ENCODE measurements at regions not wholly inside any gene's neighbourhood (a gene's known extent, or its start where the extent isn't known, plus 50 kb on each side); places are given as distances from the start of the nearest gene placed in this dataset.
"Not testable (repeated sequence)": the region's sequence is repeated elsewhere in the genome, so short reads cannot be mapped to it uniquely, and the experiment has no call there.

DNA sequence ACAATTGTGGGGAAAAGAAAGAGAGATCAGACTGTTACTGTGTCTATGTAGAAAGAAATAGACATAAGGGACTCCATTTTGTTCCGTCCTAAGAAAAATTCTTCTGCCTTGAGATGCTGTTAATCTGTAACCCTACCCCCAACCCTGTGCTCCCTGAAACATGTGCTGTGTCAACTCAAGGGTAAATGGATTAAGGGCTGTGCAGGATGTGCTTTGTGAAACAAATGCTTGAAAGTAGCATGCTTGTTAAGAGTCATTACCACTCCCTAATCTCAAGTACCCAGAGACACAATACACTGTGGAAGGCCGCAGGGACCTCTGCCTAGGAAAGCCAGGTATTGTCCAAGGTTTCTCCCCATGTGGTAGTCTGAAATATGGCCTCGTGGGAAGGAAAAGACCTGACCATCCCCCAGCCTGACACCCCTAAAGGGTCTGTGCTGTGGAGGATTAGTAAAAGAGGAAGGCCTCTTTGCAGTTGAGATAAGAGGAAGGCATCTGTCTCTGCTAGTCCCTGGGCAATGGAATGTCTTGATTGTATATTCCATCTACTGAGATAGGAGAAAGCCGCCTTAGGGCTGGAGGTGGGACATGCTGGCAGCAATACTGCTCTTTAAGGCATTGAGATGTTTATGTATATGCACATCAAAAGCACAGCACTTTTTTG is 695.9 kb upstream of the ADGRL4 start:
- peaks cover 12% of the 10 kb centered on the region for H3K9me3 ChIP-seq (ENCODE audit: low read length)
- not testable (repeated sequence) for H3K9ac ChIP-seq (ENCODE audit: low read length); H3K4me2 ChIP-seq (ENCODE audit: low read depth, low read length, poor library complexity, severe bottlenecking); H3K27me3 ChIP-seq (ENCODE audit: low read length); H3K36me3 ChIP-seq (ENCODE audit: insufficient read depth, low read length); H3K27ac ChIP-seq (ENCODE audit: low read length); DNase-seq; H2AFZ ChIP-seq (ENCODE audit: low read length); H4K20me1 ChIP-seq (ENCODE audit: insufficient read depth, low read depth, low read length); H3K79me2 ChIP-seq (ENCODE audit: low read length); H3K4me3 ChIP-seq (ENCODE audit: low read length); H3K9me2 ChIP-seq (replicated peaks; ENCODE audit: insufficient read depth, low read length); H3K4me1 ChIP-seq (ENCODE audit: low read length)

DNA sequence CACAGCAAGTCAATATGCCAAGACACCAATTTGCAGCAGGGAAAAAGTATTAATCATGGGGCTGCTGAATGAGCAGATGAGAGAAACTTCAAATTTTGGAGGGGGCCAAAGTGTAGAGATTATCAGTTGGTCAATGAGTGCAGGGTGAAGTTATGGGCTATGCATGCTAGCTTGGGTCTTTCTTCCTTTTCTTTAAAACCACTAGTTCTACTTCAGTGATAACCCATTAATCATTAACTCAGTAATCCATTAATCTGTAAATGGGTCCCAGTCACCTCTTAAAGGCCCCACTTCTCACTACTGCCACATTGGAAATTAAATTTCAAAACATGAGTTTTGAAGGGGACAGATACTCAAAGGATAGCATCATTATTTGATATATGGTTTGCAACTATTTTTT is 688.6 kb upstream of the ADGRL4 start:
- Histone ChIP-seq H3K79me2 (ENCODE audit: low read length) (no peaks in the 10 kb centered on the region), H2AFZ (ENCODE audit: low read length) (no peak overlapping the region), H3K27me3 (ENCODE audit: low read length) (no peaks in the 10 kb centered on the region), H3K4me3 (ENCODE audit: low read length) (no peak overlapping the region), H3K9me2 (replicated peaks; ENCODE audit: insufficient read depth, low read length) (no peaks in the 10 kb centered on the region), H3K27ac (ENCODE audit: low read length) (no peak overlapping the region), H3K4me2 (ENCODE audit: low read depth, low read length, poor library complexity, severe bottlenecking) (no peak overlapping the region), H3K4me1 (ENCODE audit: low read length) (no peaks in the 10 kb centered on the region), H3K9me3 (ENCODE audit: low read length) (peaks cover 10% of the 10 kb centered on the region; the same call in 1 of the 2 replicates), H4K20me1 (ENCODE audit: insufficient read depth, low read depth, low read length) (no peaks in the 10 kb centered on the region), H3K36me3 (ENCODE audit: insufficient read depth, low read length) (no peaks in the 10 kb centered on the region), H3K9ac (ENCODE audit: low read length) (no peak overlapping the region)
- DNase-seq: no peak

DNA sequence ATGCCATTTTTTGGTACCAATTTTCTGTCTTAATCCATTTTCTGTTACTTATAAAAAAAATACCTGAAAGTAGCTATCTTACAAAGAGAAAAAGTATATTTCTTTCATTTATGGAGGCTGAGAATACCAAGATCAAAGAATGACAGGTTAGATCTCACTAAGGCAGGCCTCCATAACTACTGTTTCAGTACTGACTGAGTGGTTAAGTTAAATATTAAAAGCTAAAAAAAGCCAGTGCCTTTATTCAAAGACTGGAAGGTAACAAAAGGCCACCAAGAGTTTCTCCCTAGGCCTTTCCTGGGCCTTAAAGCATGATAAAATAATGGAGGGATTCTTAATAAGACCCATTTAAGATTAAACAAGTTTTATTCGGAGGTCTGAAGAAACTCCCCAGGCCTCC is 687.7 kb upstream of the ADGRL4 start:
- H3K4me3 ChIP-seq (ENCODE audit: low read length): no peak overlapping the region

DNA sequence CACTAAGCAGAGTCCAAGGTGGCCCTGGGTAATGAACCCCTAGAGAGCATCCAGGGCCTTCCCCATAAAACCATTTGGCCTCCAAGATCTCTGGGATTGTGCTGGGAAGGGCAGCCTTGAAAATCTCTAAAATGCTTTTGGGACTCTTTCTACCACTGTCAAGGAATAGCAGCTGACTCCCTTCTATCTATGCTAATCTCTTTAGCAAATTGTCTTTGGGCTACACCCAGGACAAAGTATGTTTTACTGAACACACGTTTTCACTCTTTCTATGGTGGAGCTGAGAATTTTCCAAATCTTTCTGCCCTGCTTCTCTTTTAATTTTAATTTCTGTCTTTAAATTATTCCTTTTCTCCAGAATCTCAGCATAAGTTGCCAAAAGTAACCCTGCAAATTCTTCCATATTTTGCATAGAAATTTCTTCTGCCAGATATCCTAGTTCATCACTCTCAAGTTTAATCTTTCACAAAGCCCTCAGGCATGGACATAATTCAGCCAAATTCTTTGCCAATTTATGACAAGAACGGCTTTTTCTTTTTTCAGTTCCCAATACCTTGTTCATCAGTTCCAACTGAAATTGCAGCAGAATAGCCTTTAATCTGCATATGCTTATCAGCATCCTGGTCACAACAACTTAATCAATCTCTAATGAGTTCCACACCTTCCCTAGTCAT is 687.0 kb upstream of the ADGRL4 start:
- Histone ChIP-seq H3K27ac (ENCODE audit: low read length) (no peak overlapping the region), H3K4me2 (ENCODE audit: low read depth, low read length, poor library complexity, severe bottlenecking) (no peak overlapping the region), H3K9ac (ENCODE audit: low read length) (no peak overlapping the region), H3K9me2 (replicated peaks; ENCODE audit: insufficient read depth, low read length) (no peaks in the 10 kb centered on the region), H3K27me3 (ENCODE audit: low read length) (no peaks in the 10 kb centered on the region), H2AFZ (ENCODE audit: low read length) (no peak overlapping the region), H3K36me3 (ENCODE audit: insufficient read depth, low read length) (no peaks in the 10 kb centered on the region), H3K9me3 (ENCODE audit: low read length) (peaks cover 11% of the 10 kb centered on the region; the same call in 1 of the 2 replicates), H3K4me1 (ENCODE audit: low read length) (no peaks in the 10 kb centered on the region), H3K79me2 (ENCODE audit: low read length) (no peaks in the 10 kb centered on the region), H4K20me1 (ENCODE audit: insufficient read depth, low read depth, low read length) (no peaks in the 10 kb centered on the region), H3K4me3 (ENCODE audit: low read length) (no peak overlapping the region)
- DNase-seq: no peak

More for the DNA sequence above, 687.7 kb upstream of the ADGRL4 start:
- Histone ChIP-seq H3K79me2 (ENCODE audit: low read length) (no peaks in the 10 kb centered on the region), H3K27ac (ENCODE audit: low read length) (no peak overlapping the region), H3K27me3 (ENCODE audit: low read length) (no peaks in the 10 kb centered on the region), H3K9ac (ENCODE audit: low read length) (no peak overlapping the region), H3K9me3 (ENCODE audit: low read length) (peaks cover 11% of the 10 kb centered on the region; the same call in 1 of the 2 replicates), H3K36me3 (ENCODE audit: insufficient read depth, low read length) (no peaks in the 10 kb centered on the region), H3K4me2 (ENCODE audit: low read depth, low read length, poor library complexity, severe bottlenecking) (no peak overlapping the region), H2AFZ (ENCODE audit: low read length) (no peak overlapping the region), H4K20me1 (ENCODE audit: insufficient read depth, low read depth, low read length) (no peaks in the 10 kb centered on the region), H3K9me2 (replicated peaks; ENCODE audit: insufficient read depth, low read length) (no peaks in the 10 kb centered on the region), H3K4me1 (ENCODE audit: low read length) (no peaks in the 10 kb centered on the region)
- no peak for DNase-seq

DNA sequence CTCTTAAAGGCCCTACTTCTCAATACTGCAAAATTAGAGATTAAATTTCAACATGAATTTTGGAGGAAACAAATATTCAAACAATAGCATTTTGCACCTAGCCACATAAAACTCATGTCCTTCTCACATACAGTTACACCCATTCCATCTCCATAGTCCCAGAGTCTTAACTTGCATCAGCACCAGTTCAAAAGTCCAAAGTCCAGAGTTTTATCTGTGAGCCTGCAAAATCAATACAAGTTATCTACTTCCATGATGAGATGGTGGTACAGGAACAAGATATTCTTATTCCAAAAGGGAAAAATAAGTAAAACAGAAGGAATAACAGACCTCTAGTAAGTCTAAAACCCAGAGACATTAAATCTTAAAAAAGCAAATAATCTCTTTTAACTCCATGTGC is 686.0 kb upstream of the ADGRL4 start:
- Histone ChIP-seq H3K4me2 (ENCODE audit: low read depth, low read length, poor library complexity, severe bottlenecking) (no peak overlapping the region), H3K36me3 (ENCODE audit: insufficient read depth, low read length) (no peaks in the 10 kb centered on the region), H3K9me3 (ENCODE audit: low read length) (peaks cover 14% of the 10 kb centered on the region; the same call in 1 of the 2 replicates), H3K79me2 (ENCODE audit: low read length) (no peaks in the 10 kb centered on the region), H2AFZ (ENCODE audit: low read length) (no peak overlapping the region), H3K27me3 (ENCODE audit: low read length) (no peaks in the 10 kb centered on the region), H3K9ac (ENCODE audit: low read length) (no peak overlapping the region), H3K27ac (ENCODE audit: low read length) (no peak overlapping the region), H3K9me2 (replicated peaks; ENCODE audit: insufficient read depth, low read length) (no peaks in the 10 kb centered on the region), H3K4me3 (ENCODE audit: low read length) (no peak overlapping the region), H3K4me1 (ENCODE audit: low read length) (no peaks in the 10 kb centered on the region), H4K20me1 (ENCODE audit: insufficient read depth, low read depth, low read length) (no peaks in the 10 kb centered on the region)
- DNase-seq: no peak

DNA sequence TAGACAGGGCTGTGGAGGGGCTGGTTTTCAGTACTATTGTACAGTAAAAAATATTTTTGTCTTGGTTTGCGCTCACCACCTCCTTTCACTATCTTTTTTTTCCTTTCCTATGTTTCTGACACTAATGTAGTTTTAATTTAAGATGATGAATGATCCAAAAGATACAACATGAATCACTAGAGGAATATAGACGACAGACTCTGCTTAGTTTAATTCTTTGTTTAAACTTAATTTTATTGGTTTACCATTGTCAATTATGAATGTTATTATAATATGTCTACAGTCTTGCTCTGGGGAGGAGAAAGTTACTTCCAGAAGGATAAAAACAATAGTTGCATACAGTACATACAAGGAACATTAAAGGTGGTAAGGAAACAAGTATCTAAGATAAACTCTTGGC is 682.4 kb upstream of the ADGRL4 start:
- Histone ChIP-seq H3K36me3 (ENCODE audit: insufficient read depth, low read length) (no peaks in the 10 kb centered on the region), H3K4me2 (ENCODE audit: low read depth, low read length, poor library complexity, severe bottlenecking) (no peak overlapping the region), H2AFZ (ENCODE audit: low read length) (no peak overlapping the region), H3K9me2 (replicated peaks; ENCODE audit: insufficient read depth, low read length) (no peaks in the 10 kb centered on the region), H3K4me3 (ENCODE audit: low read length) (no peak overlapping the region), H3K27ac (ENCODE audit: low read length) (no peak overlapping the region), H3K9ac (ENCODE audit: low read length) (no peak overlapping the region), H3K27me3 (ENCODE audit: low read length) (no peaks in the 10 kb centered on the region), H4K20me1 (ENCODE audit: insufficient read depth, low read depth, low read length) (no peaks in the 10 kb centered on the region), H3K9me3 (ENCODE audit: low read length) (peaks cover 27% of the 10 kb centered on the region), H3K79me2 (ENCODE audit: low read length) (no peaks in the 10 kb centered on the region), H3K4me1 (ENCODE audit: low read length) (no peaks in the 10 kb centered on the region)
- DNase-seq: no peak

DNA sequence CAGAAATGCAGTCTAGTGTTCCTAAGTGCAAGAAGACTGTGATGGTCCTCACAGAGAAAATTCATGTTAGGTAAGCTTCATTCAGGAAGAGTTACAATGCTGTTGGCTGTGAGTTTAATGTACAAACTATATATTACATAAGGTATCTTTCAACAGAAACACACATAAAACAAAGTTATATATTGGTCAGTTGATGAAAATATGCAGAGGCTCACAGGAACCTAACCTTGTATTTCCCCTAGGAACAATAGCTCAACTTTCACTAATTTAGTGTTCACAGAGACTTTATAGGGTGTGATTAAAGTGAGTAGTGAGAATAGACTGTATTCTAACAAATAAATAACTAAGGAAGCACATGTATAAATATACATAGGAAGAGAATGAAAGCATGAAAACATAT is 676.9 kb upstream of the ADGRL4 start:
- H3K79me2 ChIP-seq (ENCODE audit: low read length): no peaks in the 10 kb centered on the region
- H3K36me3 ChIP-seq (ENCODE audit: insufficient read depth, low read length): no peaks in the 10 kb centered on the region
- H3K9me3 ChIP-seq (ENCODE audit: low read length): peaks cover 30% of the 10 kb centered on the region
- no peak overlapping the region for H3K27ac ChIP-seq (ENCODE audit: low read length)
- no peaks in the 10 kb centered on the region for H3K4me1 ChIP-seq (ENCODE audit: low read length)
- H4K20me1 ChIP-seq (ENCODE audit: insufficient read depth, low read depth, low read length): no peaks in the 10 kb centered on the region
- no peak overlapping the region for H3K4me3 ChIP-seq (ENCODE audit: low read length)
- no peaks in the 10 kb centered on the region for H3K27me3 ChIP-seq (ENCODE audit: low read length)
- H3K4me2 ChIP-seq (ENCODE audit: low read depth, low read length, poor library complexity, severe bottlenecking): no peak overlapping the region
- H3K9me2 ChIP-seq (replicated peaks; ENCODE audit: insufficient read depth, low read length): no peaks in the 10 kb centered on the region
- H2AFZ ChIP-seq (ENCODE audit: low read length): no peak overlapping the region
- H3K9ac ChIP-seq (ENCODE audit: low read length): no peak overlapping the region
- DNase-seq: no peak

DNA sequence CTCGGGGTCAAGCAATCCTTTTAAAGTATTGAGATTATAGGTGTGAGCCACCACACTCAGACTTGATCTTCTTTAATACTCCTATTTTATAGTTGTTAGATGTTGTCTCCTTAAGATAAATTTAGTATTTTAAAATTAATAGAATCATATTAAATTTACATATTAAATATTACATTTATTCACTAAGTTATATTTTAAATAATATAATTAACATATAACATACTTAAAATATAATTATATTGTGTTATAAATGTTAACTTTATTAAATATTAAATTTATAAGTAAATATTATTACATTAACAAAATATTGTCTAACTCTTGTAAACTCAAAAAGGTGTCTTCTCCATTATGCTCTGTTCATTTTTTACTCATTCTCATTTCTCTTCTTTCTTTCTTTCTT is 675.9 kb upstream of the ADGRL4 start:
- no peak overlapping the region for H3K9ac ChIP-seq (ENCODE audit: low read length)
- no peaks in the 10 kb centered on the region for H3K9me2 ChIP-seq (replicated peaks; ENCODE audit: insufficient read depth, low read length)
- no peak overlapping the region for H3K4me3 ChIP-seq (ENCODE audit: low read length)
- H3K79me2 ChIP-seq (ENCODE audit: low read length): no peaks in the 10 kb centered on the region
- H3K4me2 ChIP-seq (ENCODE audit: low read depth, low read length, poor library complexity, severe bottlenecking): no peak overlapping the region
- H2AFZ ChIP-seq (ENCODE audit: low read length): no peak overlapping the region
- H3K27ac ChIP-seq (ENCODE audit: low read length): no peak overlapping the region
- H3K9me3 ChIP-seq (ENCODE audit: low read length): peaks cover 29% of the 10 kb centered on the region
- no peak for DNase-seq
- no peaks in the 10 kb centered on the region for H3K27me3 ChIP-seq (ENCODE audit: low read length)
- no peaks in the 10 kb centered on the region for H3K4me1 ChIP-seq (ENCODE audit: low read length)
- no peaks in the 10 kb centered on the region for H4K20me1 ChIP-seq (ENCODE audit: insufficient read depth, low read depth, low read length)
- H3K36me3 ChIP-seq (ENCODE audit: insufficient read depth, low read length): no peaks in the 10 kb centered on the region
